Body of pancreas (tissue), 4 donors: ENCODE measurements at regions not wholly inside any gene's neighbourhood (a gene's known extent, or its start where the extent isn't known, plus 50 kb on each side); places are given as distances from the start of the nearest gene placed in this dataset.

Experiments used
- ATAC-seq: fragments of 150-250 bp; one replicate; pipeline ENCODE4 v1.9.1; 2016
- DNase-seq, 4 donors: peaks; one replicate each; pipeline ENCODE4 v3.0.0-alpha.2; 2019
- H3K27ac ChIP-seq, 4 donors: fragments of 200-600 bp; sonication (generic); 1 replicate in 3 of 4; 2 replicates in 1 of 4; pipeline versions ENCODE4 v1.5.1 to v1.6.1; 2016 to 2019; ENCODE audit warnings: mild to moderate bottlenecking in 1 of 4, mixed read lengths in 1 of 4, moderate library complexity in 1 of 4
- H3K27me3 ChIP-seq, 2 donors: fragments of 200-600 bp; sonication (generic); one replicate each; pipeline ENCODE4 v1.6.0; 2016; ENCODE audit warnings: mild to moderate bottlenecking in 1 of 2
- H3K36me3 ChIP-seq, 2 donors: fragments of 200-600 bp; sonication (generic); replicated peaks in 1 of 2; 2 replicates each; pipeline ENCODE4 v1.5.1; 2016; ENCODE audit warnings: low read depth in 2 of 2; ENCODE audit not compliant: insufficient read depth in 1 of 2
- H3K4me1 ChIP-seq: fragments of 200-600 bp; sonication (generic); one replicate; pipeline ENCODE4 v1.6.0; 2016
- H3K4me3 ChIP-seq, 2 donors: fragments of 200-600 bp; sonication (generic); 1 replicate in 1 of 2; 2 replicates in 1 of 2; pipeline ENCODE4 v1.5.1; 2016 to 2019
- H3K9me3 ChIP-seq, 3 donors: fragments of 200-600 bp; sonication (generic); 1 replicate in 2 of 3; 2 replicates in 1 of 3; pipeline ENCODE4 v1.5.1; 2016
- CTCF ChIP-seq, 7 experiments: fragments of 450-650 bp in 4 of 7; fragments of 200-600 bp in 3 of 7; sonication (generic) in 3 of 7; IDR thresholded peaks; one replicate each; pipeline ENCODE4 v1.5.1; 2016 to 2019; ENCODE audit warnings: antibody characterized with exemption in 7 of 7
- POLR2A ChIP-seq, 3 donors: fragments of 450-650 bp; IDR thresholded peaks; one replicate each; pipeline ENCODE4 v1.6.1; 2016; ENCODE audit warnings: antibody characterized with exemption in 3 of 3, mild to moderate bottlenecking in 2 of 3
- WGBS, 2 donors: methylation state at CpG; one replicate each; pipeline ENCODE4 v1.1.5; 2017; 5-methylcytosine and 5-hydroxymethylcytosine counted together
- intact Hi-C: fragments of 100-400 bp; cut with DNase I; formaldehyde crosslinking; loops from one replicate; pipeline ENCODE4 v1.15.1; 2023

- intact Hi-C loops, result no loop called here
- 57 to 72% methylated on average over 3 of the region's 3 CpGs for WGBS, 2 donors
- no peak overlapping the region for H3K27ac ChIP-seq
Observed at GRCh38 chr4:89586318-89586717, 250.6 kb downstream of the SNCA start.

GRCh38 chr4:89582756-89583505 lies 254.0 kb downstream of the SNCA start:
- no peak overlapping the region for H3K27ac ChIP-seq
- no peak for TF ChIP-seq CTCF (IDR thresholded peaks at IDR 0.05)
- DNase-seq, result no peak
- no peak for ATAC-seq
- no peaks in the 10 kb centered on the region for H3K4me1 ChIP-seq
- no peaks in the 10 kb centered on the region for H3K9me3 ChIP-seq
- intact Hi-C loops, result no loop called here
- H3K27me3 ChIP-seq, result no peaks in the 10 kb centered on the region
- 79 to 80% methylated on average over 5 of the region's 5 CpGs for WGBS, 2 donors
- H3K4me3 ChIP-seq, result no peak overlapping the region
- H3K36me3 ChIP-seq, result no peaks in the 10 kb centered on the region

More at GRCh38 chr4:89586318-89586717, 250.6 kb downstream of the SNCA start:
- ATAC-seq (no peak), DNase-seq (no peak)
- no peaks in the 10 kb centered on the region for H3K4me1 ChIP-seq
- no peaks in the 10 kb centered on the region for H3K36me3 ChIP-seq
- H3K9me3 ChIP-seq, result no peaks in the 10 kb centered on the region
- TF ChIP-seq POLR2A (IDR thresholded peaks at IDR 0.05), result no peak
- TF ChIP-seq CTCF (IDR thresholded peaks at IDR 0.05), result no peak
- H3K4me3 ChIP-seq, result no peak overlapping the region
- H3K27me3 ChIP-seq, result no peaks in the 10 kb centered on the region

GRCh38 chr4:89579771-89580170 lies 257.2 kb downstream of the SNCA start:
- no peak overlapping the region for H3K27ac ChIP-seq
- H3K36me3 ChIP-seq, result no peaks in the 10 kb centered on the region
- intact Hi-C loops, result no loop called here
- no peak overlapping the region for H3K4me3 ChIP-seq
- DNase-seq, result no peak
- ATAC-seq, result no peak
- H3K4me1 ChIP-seq, result no peaks in the 10 kb centered on the region
- TF ChIP-seq CTCF (IDR thresholded peaks at IDR 0.05), result no peak
- TF ChIP-seq POLR2A (IDR thresholded peaks at IDR 0.05), result no peak
- WGBS, 2 donors, result 0% methylated on average over 1 of the region's 1 CpG
- no peaks in the 10 kb centered on the region for H3K9me3 ChIP-seq
- H3K27me3 ChIP-seq, result no peaks in the 10 kb centered on the region

- Histone ChIP-seq H3K36me3 (no peaks in the 10 kb centered on the region), H3K4me3 (no peak overlapping the region), H3K27ac (no peak overlapping the region), H3K4me1 (no peaks in the 10 kb centered on the region), H3K9me3 (no peaks in the 10 kb centered on the region), H3K27me3 (no peaks in the 10 kb centered on the region)
- ATAC-seq, result no peak
- DNase-seq, result no peak
- TF ChIP-seq POLR2A (IDR thresholded peaks at IDR 0.05) (no peak), CTCF (IDR thresholded peaks at IDR 0.05) (no peak)
- intact Hi-C loops, result no loop called here
Observed at GRCh38 chr4:89576246-89576645, 260.7 kb downstream of the SNCA start.

GRCh38 chr4:89575840-89576239 lies 261.1 kb downstream of the SNCA start:
- no peak for TF ChIP-seq CTCF (IDR thresholded peaks at IDR 0.05)
- no peak for TF ChIP-seq POLR2A (IDR thresholded peaks at IDR 0.05)
- WGBS, 2 donors, result 86 to 100% methylated on average over 1 of the region's 1 CpG
- Histone ChIP-seq H3K27ac (no peak overlapping the region), H3K4me3 (no peak overlapping the region), H3K36me3 (no peaks in the 10 kb centered on the region), H3K9me3 (no peaks in the 10 kb centered on the region), H3K27me3 (no peaks in the 10 kb centered on the region), H3K4me1 (no peaks in the 10 kb centered on the region)
- no peak for ATAC-seq
- DNase-seq, result no peak
- intact Hi-C loops, result no loop called here
